ENCODE measurements at regions not wholly inside any gene's neighbourhood (a gene's known extent, or its start where the extent isn't known, plus 50 kb on each side); places are given as distances from the start of the nearest gene placed in this dataset.
"Not testable (repeated sequence)": the region's sequence is repeated elsewhere in the genome, so short reads cannot be mapped to it uniquely, and the experiment has no call there.

- Mint-ChIP-seq H3K4me3 (no peak overlapping the region), H3K36me3 (ENCODE audit: low read depth) (peaks cover 6% of the 10 kb centered on the region; the same call in 1 of the 2 replicates), H3K4me1 (ENCODE audit: low read depth) (peaks cover 5% of the 10 kb centered on the region; the same call in 1 of the 2 replicates), H3K27me3 (ENCODE audit: insufficient read depth) (no peaks in the 10 kb centered on the region; the same call in none of the 2 replicates), H3K27ac (no peak overlapping the region), H3K9me3 (no peaks in the 10 kb centered on the region; the same call in 1 of the 2 replicates)
- TF ChIP-seq, protein P1, sequence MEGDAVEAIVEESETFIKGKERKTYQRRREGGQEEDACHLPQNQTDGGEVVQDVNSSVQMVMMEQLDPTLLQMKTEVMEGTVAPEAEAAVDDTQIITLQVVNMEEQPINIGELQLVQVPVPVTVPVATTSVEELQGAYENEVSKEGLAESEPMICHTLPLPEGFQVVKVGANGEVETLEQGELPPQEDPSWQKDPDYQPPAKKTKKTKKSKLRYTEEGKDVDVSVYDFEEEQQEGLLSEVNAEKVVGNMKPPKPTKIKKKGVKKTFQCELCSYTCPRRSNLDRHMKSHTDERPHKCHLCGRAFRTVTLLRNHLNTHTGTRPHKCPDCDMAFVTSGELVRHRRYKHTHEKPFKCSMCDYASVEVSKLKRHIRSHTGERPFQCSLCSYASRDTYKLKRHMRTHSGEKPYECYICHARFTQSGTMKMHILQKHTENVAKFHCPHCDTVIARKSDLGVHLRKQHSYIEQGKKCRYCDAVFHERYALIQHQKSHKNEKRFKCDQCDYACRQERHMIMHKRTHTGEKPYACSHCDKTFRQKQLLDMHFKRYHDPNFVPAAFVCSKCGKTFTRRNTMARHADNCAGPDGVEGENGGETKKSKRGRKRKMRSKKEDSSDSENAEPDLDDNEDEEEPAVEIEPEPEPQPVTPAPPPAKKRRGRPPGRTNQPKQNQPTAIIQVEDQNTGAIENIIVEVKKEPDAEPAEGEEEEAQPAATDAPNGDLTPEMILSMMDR (IDR thresholded peaks at IDR 0.05), result no peak
- DNase-seq, result no peak
Measured at GRCh38 chr10:4602764-4603491, 223.1 kb upstream of the AKR1E2 start.

- TF ChIP-seq, protein P1 (IDR thresholded peaks at IDR 0.05), result no peak
- H3K36me3 Mint-ChIP-seq (ENCODE audit: low read depth), result peaks cover 6% of the 10 kb centered on the region; the same call in 1 of the 2 replicates
Measured at GRCh38 chr10:4599471-4599870, 226.5 kb upstream of the AKR1E2 start.

GRCh38 chr10:4597898-4598297 lies 228.1 kb upstream of the AKR1E2 start:
- not testable (repeated sequence) for H3K4me3 Mint-ChIP-seq; H3K36me3 Mint-ChIP-seq (ENCODE audit: low read depth); DNase-seq; H3K27me3 Mint-ChIP-seq (ENCODE audit: insufficient read depth); H3K9me3 Mint-ChIP-seq; H3K27ac Mint-ChIP-seq
- peaks cover 10% of the 10 kb centered on the region for H3K4me1 Mint-ChIP-seq (ENCODE audit: low read depth)

More at GRCh38 chr10:4599471-4599870, 226.5 kb upstream of the AKR1E2 start:
- H3K4me1 Mint-ChIP-seq (ENCODE audit: low read depth), result peaks cover 10% of the 10 kb centered on the region
- H3K9me3 Mint-ChIP-seq, result no peaks in the 10 kb centered on the region; the same call in 1 of the 2 replicates
- no peak overlapping the region for H3K4me3 Mint-ChIP-seq
- no peaks in the 10 kb centered on the region; the same call in none of the 2 replicates for H3K27me3 Mint-ChIP-seq (ENCODE audit: insufficient read depth)
- no peak overlapping the region for H3K27ac Mint-ChIP-seq
- no peak for DNase-seq

GRCh38 chr10:4596951-4597350 lies 229.1 kb upstream of the AKR1E2 start:
- Mint-ChIP-seq H3K36me3 (ENCODE audit: low read depth) (peaks cover 6% of the 10 kb centered on the region; the same call in 1 of the 2 replicates), H3K4me3 (no peak overlapping the region)

DNA sequence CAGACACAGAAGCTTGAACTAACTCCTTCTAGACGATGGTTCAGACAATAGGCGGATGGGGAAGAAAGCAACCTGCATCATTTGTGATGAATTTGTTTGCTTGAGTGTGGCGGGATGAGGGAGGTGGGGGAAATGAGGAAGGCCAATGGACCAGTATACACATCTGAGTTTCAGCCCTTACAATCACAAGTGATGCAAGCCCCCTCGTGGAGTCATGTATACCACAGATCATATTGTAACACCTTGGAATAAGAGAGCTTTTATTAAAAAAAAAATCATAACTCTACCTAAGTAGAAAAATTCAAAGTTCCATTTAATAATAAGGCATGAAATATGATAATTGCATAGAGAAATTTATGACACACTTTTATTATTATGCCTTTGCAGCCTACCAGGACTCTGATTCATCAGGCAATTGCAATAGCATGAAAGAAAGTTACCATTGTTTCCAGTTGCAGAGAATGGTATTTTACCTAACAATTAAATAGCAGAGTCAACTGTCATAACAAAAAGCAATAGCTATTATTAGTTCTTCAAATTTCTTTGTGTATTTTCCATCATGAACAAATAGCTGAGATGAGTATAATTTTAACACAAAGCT lies 230.2 kb upstream of the AKR1E2 start:
- H3K27ac Mint-ChIP-seq, result no peak overlapping the region
- no peak for DNase-seq

More at GRCh38 chr10:4596951-4597350, 229.1 kb upstream of the AKR1E2 start:
- Mint-ChIP-seq H3K27ac (no peak overlapping the region), H3K27me3 (ENCODE audit: insufficient read depth) (no peaks in the 10 kb centered on the region), H3K4me1 (ENCODE audit: low read depth) (peaks cover 10% of the 10 kb centered on the region), H3K9me3 (no peaks in the 10 kb centered on the region; the same call in 1 of the 2 replicates)
- DNase-seq, result peak; percentile 11
- TF ChIP-seq, protein P1 (IDR thresholded peaks at IDR 0.05), result no peak

More for the DNA sequence above, 230.2 kb upstream of the AKR1E2 start:
- H3K36me3 Mint-ChIP-seq (ENCODE audit: low read depth), result no peaks in the 10 kb centered on the region
- peaks cover 13% of the 10 kb centered on the region for H3K4me1 Mint-ChIP-seq (ENCODE audit: low read depth)
- no peaks in the 10 kb centered on the region for H3K9me3 Mint-ChIP-seq
- TF ChIP-seq, protein P1 (IDR thresholded peaks at IDR 0.05), result no peak
- no peaks in the 10 kb centered on the region for H3K27me3 Mint-ChIP-seq (ENCODE audit: insufficient read depth)
- no peak overlapping the region for H3K4me3 Mint-ChIP-seq

Measured in HFFc6 (cell line).